ENCODE measurements at regions not wholly inside any gene's neighbourhood (a gene's known extent, or its start where the extent isn't known, plus 50 kb on each side); places are given as distances from the start of the nearest gene placed in this dataset.

GRCh38 chr14:86625637-86626036, 1095.7 kb downstream of the FLRT2 start:
- TF ChIP-seq CTCF (IDR thresholded peaks at IDR 0.05; ENCODE audit: borderline replicate concordance, extremely low read depth, low read length, poor library complexity, severe bottlenecking) (no peak), EZH2 (IDR thresholded peaks at IDR 0.05; ENCODE audit: borderline replicate concordance, low read depth, low read length, severe bottlenecking) (no peak)
